Activated CD8-positive, alpha-beta memory T cell treated with anti-CD3 and anti-CD28 coated beads for 24 hours (primary cell): ENCODE measurements at regions not wholly inside any gene's neighbourhood (a gene's known extent, or its start where the extent isn't known, plus 50 kb on each side); places are given as distances from the start of the nearest gene placed in this dataset.
"Not testable (repeated sequence)": the region's sequence is repeated elsewhere in the genome, so short reads cannot be mapped to it uniquely, and the experiment has no call there.

Source experiments
- DNase-seq: peaks from one replicate; pipeline ENCODE4 v3.0.0-alpha.2; 2020

DNA sequence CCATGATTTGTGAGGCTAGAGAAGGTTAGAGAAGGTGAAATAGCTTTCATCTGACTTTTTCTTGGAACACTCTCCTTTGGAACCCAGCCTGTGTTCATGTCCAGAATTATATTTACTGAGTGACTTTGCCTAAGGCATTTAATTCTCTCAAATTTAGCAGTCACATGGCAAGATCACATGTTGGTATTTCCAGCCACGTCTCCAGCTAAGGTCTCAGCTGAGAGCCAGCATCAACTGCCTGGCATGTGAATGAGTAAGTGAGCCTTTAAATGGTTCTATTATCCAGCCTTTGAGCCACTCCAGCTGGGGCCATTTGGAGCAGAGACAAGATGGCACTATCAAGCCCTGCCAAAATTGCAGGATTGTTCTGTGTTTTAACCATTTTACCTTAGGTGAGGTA is 130.2 kb upstream of the SGO1 start:
- DNase-seq = no peak

DNA sequence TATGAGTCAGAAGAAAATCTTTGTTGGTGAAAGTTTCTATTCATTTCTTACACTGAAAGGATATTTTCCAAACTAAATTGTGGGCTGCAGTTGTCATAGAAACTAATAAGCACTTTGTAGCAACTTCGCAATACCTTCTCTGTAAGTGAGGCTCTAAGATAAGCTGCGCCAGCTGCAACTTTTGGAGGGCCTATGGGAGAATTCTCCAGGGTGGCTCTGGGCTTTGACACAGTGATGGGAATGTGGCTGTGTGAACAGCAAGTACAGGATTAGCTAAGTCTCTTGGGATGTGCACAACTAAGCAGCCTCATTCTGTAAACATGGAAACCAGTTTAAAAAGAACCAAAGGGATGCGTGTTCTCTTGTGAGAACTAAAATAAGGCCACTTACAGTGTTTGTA is 124.6 kb upstream of the SGO1 start:
- no peak for DNase-seq

DNA sequence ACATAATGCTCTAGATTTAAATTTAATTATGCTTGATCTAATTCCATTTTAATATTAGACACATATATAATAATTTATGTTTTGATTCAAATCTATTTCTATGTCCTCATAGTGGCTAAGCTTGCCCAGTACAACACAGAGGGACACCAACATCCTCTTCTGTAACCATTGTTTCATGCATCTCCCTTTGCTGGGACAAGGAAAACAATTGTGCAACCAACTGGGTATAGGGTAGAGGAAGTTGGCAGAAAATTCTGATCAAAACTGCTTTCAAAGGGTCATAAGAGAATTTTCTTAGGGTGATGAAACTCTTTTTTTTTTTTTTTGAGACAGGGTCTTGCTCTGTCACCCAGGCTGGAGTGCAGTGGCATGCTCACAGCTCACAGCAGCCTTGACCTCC is 121.4 kb upstream of the SGO1 start:
- DNase-seq = no peak

DNA sequence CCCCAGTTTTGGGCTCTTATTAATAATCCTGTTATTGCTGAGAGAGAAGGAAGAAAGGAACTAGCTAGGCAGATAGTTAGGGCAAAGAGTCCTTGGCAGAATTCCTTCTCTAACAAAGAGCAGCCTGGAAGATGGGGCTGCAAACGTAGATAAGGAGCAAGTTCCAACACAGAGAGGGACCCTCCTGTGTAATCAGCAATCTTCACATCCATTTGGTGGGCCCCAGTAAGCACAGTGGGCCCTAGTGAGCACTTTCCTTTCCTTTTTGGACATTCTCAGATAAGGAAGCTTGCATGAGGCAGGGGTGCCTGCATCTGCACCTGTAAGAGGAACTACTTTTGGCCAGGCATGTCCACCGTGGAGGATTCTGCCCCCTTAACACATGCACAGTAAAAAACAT is 119.6 kb upstream of the SGO1 start:
- DNase-seq = no peak

DNA sequence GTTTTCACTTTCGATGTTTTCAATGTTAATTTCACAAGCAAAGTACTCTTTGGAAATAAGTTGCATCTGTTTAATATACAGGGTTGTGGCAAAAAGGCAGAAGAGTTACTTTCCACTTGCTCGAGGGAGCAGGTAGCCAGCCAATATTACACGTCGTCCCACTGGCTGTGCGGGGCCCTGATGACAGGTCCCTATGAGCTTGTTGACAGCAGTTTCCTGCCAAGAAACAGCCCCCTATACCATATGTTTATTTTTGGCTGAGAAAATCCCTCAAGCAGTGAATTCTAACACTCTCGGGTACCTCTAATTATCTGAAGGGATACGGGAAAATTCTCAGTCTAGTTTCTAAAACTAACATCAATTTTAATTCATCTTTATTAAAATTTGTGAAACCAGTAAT is 116.8 kb upstream of the SGO1 start:
- no peak for DNase-seq

DNA sequence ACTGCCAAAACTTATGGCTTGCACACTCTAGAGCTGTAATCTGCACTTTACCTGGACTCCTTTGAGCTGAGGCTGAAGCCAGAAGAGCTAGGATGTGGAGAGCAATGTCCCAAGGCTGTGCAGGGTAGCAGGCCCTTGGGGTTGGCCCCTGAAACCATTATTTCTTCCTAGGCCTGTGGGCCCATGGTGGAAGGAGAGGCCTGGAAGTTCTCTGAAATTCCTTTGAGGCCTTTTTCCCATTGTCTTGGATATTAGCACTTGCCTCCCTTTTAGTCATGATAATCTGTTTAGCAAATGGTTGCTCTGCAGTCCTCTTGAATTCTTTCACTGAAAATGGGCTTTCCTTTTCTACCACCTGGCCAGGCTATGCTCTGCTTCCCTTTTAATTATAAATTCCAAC is 102.0 kb upstream of the SGO1 start:
- DNase-seq = no peak

DNA sequence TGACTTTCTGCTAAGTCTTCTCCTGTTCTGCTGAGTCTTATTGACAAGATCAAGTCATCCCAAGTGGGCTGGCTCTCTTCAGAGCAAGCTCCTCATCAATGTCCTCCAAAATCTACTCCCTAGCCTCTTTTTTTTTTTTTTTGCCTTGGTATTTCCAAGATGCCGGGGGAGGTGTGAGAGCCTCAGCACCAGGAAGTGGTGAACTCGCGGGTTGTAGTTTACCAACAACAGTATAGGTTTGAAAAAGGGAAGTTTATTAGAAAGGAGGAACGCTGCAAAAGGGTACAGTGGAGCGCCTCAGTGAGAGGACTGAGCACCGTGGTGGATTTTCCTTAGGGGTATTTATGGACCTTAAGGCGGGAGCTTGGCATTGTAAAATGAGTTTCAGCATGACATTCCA is 94.3 kb upstream of the SGO1 start:
- no peak for DNase-seq

DNA sequence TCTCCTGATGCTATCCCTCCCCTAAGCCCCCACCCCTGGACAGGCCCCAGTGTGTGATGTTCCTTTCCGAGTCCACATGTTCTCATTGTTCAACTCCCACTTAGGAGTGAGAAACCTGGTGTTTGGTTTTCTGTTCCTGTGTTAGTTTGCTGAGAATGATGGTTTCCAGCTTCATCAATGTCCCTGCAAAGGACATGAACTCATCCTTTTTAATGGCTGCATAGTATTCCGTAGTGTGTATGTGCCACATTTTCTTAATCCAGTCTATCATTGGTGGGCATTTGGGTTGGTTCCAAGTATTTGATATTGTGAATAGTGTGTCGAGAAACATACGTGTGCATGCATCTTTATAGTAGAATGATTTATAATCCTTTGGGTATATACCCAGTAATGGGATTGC is 80.0 kb upstream of the SGO1 start:
- DNase-seq = not testable (repeated sequence)

DNA sequence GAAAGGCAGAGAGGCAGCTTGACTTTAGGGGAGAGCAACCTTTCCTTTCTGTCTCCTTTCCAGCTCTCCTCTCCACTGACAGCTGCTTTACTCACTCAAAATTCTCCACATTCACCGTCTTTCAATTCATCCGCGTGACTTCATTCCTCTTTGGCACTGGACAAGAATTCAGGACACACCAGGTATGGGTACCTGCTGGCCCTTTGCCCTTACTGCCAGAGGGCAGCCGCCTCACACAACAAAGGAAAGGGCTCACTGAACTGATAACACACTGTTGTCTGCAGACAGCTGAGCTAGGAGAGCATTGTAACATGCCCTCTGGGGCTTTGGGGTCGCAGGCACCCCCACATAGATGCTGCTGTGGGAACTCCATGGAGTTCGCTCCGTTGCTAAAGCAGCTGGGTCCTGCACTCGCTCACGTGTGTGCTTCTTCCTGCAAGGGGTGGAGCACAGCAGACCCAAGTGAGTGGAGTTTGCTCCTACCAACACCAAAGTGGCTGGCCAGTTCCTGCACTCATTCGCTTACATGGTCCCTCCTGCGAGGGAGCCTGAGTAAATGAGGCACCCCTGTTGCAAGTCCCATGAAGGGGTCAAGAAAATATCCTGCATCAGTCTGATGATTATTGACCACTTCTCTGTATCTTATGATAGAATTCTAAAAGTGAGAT is 79.0 kb upstream of the SGO1 start:
- DNase-seq = no peak

DNA sequence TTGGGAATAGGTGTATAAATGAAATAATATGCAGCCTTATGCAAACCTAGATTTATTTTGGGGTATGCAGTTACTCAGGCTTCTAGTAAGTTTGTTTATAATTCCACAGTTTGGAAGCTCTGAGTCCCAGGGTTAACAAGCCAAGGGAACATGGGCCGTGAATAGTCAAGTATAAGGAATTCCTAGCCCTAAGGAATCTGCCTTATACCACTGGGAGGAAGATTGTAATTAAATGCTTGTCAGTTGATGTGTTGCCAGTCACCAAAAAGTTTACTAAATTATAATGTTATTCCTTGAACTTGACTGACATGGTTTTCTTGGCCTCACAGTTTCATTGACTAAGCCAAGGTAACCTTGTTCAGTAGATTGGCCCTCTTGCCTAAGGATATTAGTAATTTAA is 72.4 kb upstream of the SGO1 start:
- no peak for DNase-seq

DNA sequence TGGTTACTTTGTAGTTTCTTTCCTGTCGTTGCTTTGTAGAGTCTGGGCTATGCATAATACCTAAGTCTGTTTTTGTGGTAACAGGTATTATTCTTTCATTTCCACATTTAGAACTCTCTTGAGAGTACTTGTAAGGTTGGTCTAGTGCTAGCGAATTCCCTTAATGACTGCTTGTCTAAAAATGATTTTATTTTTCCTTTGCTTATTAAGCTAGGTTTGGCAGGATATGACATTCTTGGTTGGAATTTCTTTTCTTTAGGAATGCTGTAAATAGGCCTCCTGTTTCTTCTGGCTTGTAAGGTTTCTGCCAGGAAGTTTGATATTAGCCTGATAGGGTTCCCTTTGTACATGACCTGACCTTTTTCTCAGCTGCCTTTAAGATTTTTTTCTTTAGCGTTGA is 70.1 kb upstream of the SGO1 start:
- DNase-seq = no peak

DNA sequence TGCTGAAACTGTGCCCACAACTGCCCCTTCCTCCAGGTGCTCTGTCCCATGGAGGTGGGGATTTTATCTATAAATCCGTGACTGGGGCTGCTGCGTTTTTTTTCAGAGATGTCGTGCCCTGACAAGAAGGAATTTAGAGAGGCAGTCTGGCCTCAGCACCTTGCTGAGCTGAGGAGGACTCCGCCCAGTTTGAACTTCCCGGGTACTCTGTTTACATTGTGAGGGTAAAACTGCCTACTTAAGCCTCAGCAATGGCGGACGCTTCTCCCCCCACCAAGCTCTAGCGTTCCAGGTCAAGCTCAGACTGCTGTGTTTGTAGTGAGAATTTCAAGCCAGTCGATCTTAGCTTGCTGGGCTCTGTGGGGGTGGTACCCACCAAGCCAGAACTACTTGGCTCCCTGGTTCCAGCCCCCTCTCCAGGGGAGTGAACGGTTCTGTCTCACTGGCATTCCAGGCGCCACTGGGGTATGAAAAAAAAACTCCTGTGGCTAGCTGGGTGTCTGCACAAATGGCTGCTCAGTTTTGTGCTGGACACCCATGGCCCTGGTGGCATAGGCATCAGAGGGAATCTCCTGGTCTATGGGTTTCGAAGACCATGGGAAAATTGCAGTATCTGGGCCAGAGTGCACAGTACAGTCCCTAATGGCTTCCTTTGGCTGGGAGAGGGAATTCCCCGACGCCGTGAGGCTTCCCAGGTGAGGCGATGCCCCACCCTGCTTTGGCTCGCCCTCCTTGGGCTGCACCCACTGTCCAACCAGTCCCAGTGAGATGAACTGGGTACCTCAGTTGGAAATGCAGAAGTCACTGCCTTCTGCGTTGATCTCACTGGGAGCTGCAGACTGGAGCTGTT is 68.5 kb upstream of the SGO1 start:
- no peak for DNase-seq

DNA sequence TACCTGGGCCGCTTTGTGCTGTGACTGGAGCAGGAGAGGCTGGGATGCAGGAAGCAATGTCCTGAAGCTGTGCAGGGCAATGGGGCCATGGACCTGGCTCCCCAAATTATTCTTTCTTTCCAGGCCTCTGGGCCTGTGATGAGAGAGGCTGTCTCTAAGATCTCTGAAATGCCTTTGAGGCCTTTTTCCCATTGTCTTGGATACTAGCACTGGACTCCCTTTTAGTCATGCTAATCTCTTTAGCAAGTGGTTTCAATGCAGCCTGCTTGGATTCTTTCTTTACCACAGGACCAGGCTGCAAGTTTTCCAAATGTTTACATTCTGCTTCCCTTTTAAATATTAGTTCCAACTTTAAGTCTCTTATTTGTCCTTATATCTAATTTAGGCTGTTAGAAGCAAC is 64.8 kb upstream of the SGO1 start:
- no peak for DNase-seq

DNA sequence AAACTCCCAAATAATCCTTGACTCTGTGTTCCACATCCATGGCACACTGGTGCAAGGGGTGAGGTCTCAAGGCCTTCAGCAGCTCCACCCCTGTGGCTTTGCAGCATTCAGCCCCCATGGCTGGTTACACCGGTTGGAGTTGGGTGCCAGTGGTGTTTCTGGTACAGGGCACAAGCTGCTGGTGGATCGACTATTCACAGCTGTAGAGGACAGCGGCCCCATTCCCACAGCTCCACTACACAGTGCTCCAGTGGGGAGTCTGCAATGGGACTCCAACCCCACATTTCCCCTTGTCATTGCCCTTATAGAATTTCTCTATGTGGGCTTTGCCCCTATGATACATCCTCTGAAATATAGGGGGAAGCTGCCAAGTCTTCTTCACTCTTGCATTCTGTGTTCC is 64.3 kb upstream of the SGO1 start:
- DNase-seq = no peak

DNA sequence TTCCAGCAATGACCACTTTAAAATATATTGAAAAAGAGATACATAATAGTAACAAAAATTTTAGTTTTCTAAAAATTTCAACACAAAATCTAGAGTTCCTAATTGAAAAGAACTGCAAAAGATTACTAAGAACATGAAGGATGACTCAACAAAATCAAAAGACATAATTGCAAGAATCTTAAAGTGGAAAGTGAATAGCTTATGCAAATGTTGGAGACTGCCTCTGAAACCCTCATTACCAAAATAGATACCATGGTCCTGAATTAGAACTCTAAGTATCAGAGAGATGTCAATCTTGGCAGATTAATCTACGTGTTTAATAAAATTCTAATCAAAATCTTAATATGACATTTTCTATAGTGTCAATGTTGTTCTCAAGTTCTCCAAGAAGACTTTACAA is 60.7 kb upstream of the SGO1 start:
- no peak for DNase-seq

DNA sequence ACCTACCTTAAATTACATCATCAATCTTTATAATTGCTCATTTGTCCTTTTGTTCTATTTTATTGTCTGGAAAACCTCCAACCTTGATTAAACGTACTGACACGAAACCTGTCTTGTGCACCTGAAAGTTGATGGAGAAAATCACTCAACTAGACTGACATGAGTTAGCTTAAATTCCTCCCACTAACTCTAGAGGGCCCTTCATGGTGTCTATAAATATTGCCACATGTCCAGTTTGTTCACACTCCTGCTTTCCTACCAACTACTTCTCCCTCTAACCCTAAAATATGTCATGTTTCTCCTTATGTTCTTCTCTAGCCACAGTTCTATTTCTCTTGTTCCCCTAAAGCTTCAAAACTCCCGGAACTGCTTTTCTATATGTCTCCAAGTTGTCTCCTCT is 59.8 kb upstream of the SGO1 start:
- no peak for DNase-seq

DNA sequence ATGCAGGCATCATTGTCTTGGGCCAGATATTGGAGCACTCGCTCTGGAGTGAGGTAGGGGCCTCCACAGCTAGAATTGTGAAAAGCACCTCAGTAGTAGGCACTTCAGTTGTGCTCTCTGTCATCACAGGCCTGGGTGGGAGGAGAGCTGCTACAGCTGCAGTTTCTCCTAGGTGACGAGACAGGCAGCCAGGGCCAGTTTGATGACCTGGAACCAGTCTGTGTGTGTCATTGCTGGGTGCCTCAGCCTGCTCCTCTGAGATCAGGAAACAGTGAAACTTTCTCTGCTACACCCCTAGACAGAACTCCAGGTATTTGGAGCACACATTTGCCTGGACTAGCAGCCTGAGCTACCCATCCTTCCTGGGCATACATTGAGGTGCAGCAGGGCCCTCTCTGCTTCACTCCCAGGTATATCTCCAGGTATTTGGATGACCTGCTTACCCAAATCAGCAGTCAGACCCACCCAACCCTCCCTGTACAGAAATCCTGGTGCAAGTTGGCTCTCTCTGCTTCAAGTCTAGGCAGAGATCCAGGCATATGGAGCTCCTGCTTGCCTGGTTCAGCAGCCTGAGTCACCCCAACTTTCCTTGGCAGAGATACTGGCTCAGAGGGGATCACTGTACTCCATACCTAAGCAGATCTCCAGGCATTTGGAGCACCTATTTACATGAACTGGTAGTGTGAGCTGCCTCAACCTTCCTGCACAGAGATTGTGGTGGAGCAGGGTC is 54.3 kb upstream of the SGO1 start:
- no peak for DNase-seq

DNA sequence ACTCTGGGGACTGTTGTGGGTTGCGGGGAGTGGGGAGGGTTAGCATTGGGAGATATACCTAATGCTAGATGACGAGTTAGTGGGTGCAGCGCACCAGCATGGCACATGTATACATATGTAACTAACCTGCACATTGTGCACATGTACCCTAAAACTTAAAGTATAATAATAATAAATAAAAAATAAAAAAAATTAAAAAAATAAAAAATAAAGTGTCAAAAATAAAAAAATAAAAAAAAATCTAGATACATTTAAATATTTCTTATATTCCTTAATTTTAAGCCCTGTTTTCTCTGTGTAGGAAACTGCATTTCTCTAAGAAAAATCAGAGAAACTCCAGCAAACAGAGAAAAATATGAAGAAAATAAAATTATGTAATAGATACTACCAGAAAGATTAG is 52.2 kb upstream of the SGO1 start:
- not testable (repeated sequence) for DNase-seq

DNA sequence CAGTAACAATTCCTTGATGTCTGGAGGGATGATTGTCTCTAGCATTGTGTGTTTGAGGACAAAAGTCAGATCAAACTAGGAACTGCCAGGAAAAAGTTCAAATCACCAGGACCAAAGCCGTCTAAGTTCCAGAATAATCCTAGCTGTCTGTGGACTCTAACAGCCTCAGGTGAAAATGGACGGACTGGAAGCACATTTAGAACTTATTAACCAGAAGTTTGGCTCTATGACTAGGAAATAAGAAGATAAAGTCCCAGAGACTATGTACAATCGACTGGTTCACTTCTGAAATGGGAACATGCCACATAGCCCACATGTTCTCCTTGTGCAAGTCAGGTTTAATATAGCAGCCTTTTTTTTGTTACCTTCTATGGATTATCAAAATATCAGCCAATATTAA is 50.6 kb upstream of the SGO1 start:
- no peak for DNase-seq
